ES-I3 (cell line): ENCODE measurements at regions not wholly inside any gene's neighbourhood (a gene's known extent, or its start where the extent isn't known, plus 50 kb on each side); places are given as distances from the start of the nearest gene placed in this dataset.

Experiments
- H3K36me3 ChIP-seq: 2 replicates; pipeline ENCODE4 v1.6.1; 2013; ENCODE audit warnings: mild to moderate bottlenecking, low read length, control low read depth, moderate library complexity; ENCODE audit not compliant: insufficient read depth
- H3K4me1 ChIP-seq: 2 replicates; pipeline ENCODE4 v1.6.1; 2013; ENCODE audit warnings: mild to moderate bottlenecking, control low read depth, low read length; ENCODE audit not compliant: insufficient read depth
- H3K9ac ChIP-seq: 2 replicates; pipeline ENCODE4 v1.6.1; 2013; ENCODE audit warnings: low read depth, mild to moderate bottlenecking, low read length, moderate library complexity
- H3K9me3 ChIP-seq: 2 replicates; pipeline ENCODE4 v1.6.1; 2013; ENCODE audit warnings: mild to moderate bottlenecking, low read length, moderate library complexity; ENCODE audit not compliant: control insufficient read depth, insufficient read depth

- no peaks in the 10 kb centered on the region for H3K36me3 ChIP-seq
- no peaks in the 10 kb centered on the region for H3K9me3 ChIP-seq
- H3K9ac ChIP-seq, result no peak overlapping the region
- H3K4me1 ChIP-seq, result peaks cover 4% of the 10 kb centered on the region; the same call in 1 of the 2 replicates
These were observed 261.0 kb downstream of the PDGFC start for GRCh38 chr4:156710365-156711192.

- peaks cover 1% of the 10 kb centered on the region; the same call in 1 of the 2 replicates for H3K4me1 ChIP-seq
- H3K9ac ChIP-seq, result no peak overlapping the region
- no peaks in the 10 kb centered on the region for H3K9me3 ChIP-seq
- no peaks in the 10 kb centered on the region for H3K36me3 ChIP-seq
These were observed 266.3 kb downstream of the PDGFC start for GRCh38 chr4:156705311-156705710.

GRCh38 chr4:156695163-156695562 lies 276.4 kb downstream of the PDGFC start:
- Histone ChIP-seq H3K9ac (no peak overlapping the region), H3K36me3 (no peaks in the 10 kb centered on the region), H3K9me3 (no peaks in the 10 kb centered on the region), H3K4me1 (no peaks in the 10 kb centered on the region)

GRCh38 chr4:156694413-156694812 lies 277.2 kb downstream of the PDGFC start:
- Histone ChIP-seq H3K9me3 (no peaks in the 10 kb centered on the region), H3K9ac (no peak overlapping the region), H3K36me3 (no peaks in the 10 kb centered on the region), H3K4me1 (no peaks in the 10 kb centered on the region)

GRCh38 chr4:156693557-156693956 lies 278.0 kb downstream of the PDGFC start:
- H3K9ac ChIP-seq, result no peak overlapping the region
- no peaks in the 10 kb centered on the region for H3K9me3 ChIP-seq
- H3K4me1 ChIP-seq, result no peaks in the 10 kb centered on the region
- no peaks in the 10 kb centered on the region for H3K36me3 ChIP-seq

GRCh38 chr4:156692016-156692415 lies 279.6 kb downstream of the PDGFC start:
- no peaks in the 10 kb centered on the region for H3K4me1 ChIP-seq
- H3K36me3 ChIP-seq, result no peaks in the 10 kb centered on the region
- H3K9ac ChIP-seq, result no peak overlapping the region
- no peaks in the 10 kb centered on the region for H3K9me3 ChIP-seq

GRCh38 chr4:156690572-156690971 lies 281.0 kb downstream of the PDGFC start:
- no peaks in the 10 kb centered on the region for H3K36me3 ChIP-seq
- H3K4me1 ChIP-seq, result no peaks in the 10 kb centered on the region
- H3K9ac ChIP-seq, result no peak overlapping the region
- H3K9me3 ChIP-seq, result no peaks in the 10 kb centered on the region

GRCh38 chr4:156686120-156686519 lies 285.5 kb downstream of the PDGFC start:
- Histone ChIP-seq H3K36me3 (no peaks in the 10 kb centered on the region), H3K4me1 (no peaks in the 10 kb centered on the region), H3K9me3 (no peaks in the 10 kb centered on the region), H3K9ac (no peak overlapping the region)

- Histone ChIP-seq H3K9ac (no peak overlapping the region), H3K9me3 (no peaks in the 10 kb centered on the region), H3K4me1 (no peaks in the 10 kb centered on the region), H3K36me3 (no peaks in the 10 kb centered on the region)
These were observed 286.3 kb downstream of the PDGFC start for GRCh38 chr4:156685308-156685707.

- Histone ChIP-seq H3K36me3 (no peaks in the 10 kb centered on the region), H3K9ac (no peak overlapping the region), H3K9me3 (no peaks in the 10 kb centered on the region), H3K4me1 (peaks cover 10% of the 10 kb centered on the region; the same call in 1 of the 2 replicates)
These were observed 293.9 kb downstream of the PDGFC start for GRCh38 chr4:156677656-156678055.

GRCh38 chr4:156677131-156677531 lies 294.5 kb downstream of the PDGFC start:
- no peaks in the 10 kb centered on the region for H3K9me3 ChIP-seq
- H3K9ac ChIP-seq, result no peak overlapping the region
- peaks cover 13% of the 10 kb centered on the region; the same call in 1 of the 2 replicates for H3K4me1 ChIP-seq
- H3K36me3 ChIP-seq, result no peaks in the 10 kb centered on the region

GRCh38 chr4:156676116-156676851 lies 295.3 kb downstream of the PDGFC start:
- no peaks in the 10 kb centered on the region for H3K36me3 ChIP-seq
- H3K9ac ChIP-seq, result no peak overlapping the region
- H3K9me3 ChIP-seq, result no peaks in the 10 kb centered on the region
- H3K4me1 ChIP-seq, result peaks cover 13% of the 10 kb centered on the region; the same call in 1 of the 2 replicates

- no peaks in the 10 kb centered on the region for H3K9me3 ChIP-seq
These were observed 298.1 kb downstream of the PDGFC start for GRCh38 chr4:156673483-156673882.

GRCh38 chr4:156672492-156673305 lies 298.9 kb downstream of the PDGFC start:
- H3K36me3 ChIP-seq, result no peaks in the 10 kb centered on the region
- H3K4me1 ChIP-seq, result peaks cover 13% of the 10 kb centered on the region; the same call in 1 of the 2 replicates
- H3K9ac ChIP-seq, result no peak overlapping the region
- no peaks in the 10 kb centered on the region for H3K9me3 ChIP-seq

More at GRCh38 chr4:156673483-156673882, 298.1 kb downstream of the PDGFC start:
- no peak overlapping the region for H3K9ac ChIP-seq
- no peaks in the 10 kb centered on the region for H3K36me3 ChIP-seq
- H3K4me1 ChIP-seq, result peaks cover 13% of the 10 kb centered on the region; the same call in 1 of the 2 replicates
